Testis (tissue), 2 donors: ENCODE measurements at regions not wholly inside any gene's neighbourhood (a gene's known extent, or its start where the extent isn't known, plus 50 kb on each side); places are given as distances from the start of the nearest gene placed in this dataset.
"Not testable (repeated sequence)": the region's sequence is repeated elsewhere in the genome, so short reads cannot be mapped to it uniquely, and the experiment has no call there.

Experiments used
- DNase-seq: peaks from one replicate; pipeline ENCODE4 v3.0.0-alpha.2; 2019
- H3K27ac ChIP-seq, 2 donors: fragments of 200-600 bp; sonication (generic); one replicate each; pipeline ENCODE4 v1.5.1; 2019
- H3K27me3 ChIP-seq: fragments of 200-600 bp; sonication (generic); one replicate; pipeline ENCODE4 v1.5.1; 2019
- H3K36me3 ChIP-seq: fragments of 200-600 bp; sonication (generic); one replicate; pipeline ENCODE4 v1.5.1; 2017; ENCODE audit warnings: low read depth; ENCODE audit errors: missing control alignments
- H3K4me1 ChIP-seq: fragments of 200-600 bp; sonication (generic); one replicate; pipeline ENCODE4 v1.5.1; 2019
- H3K4me3 ChIP-seq, 2 donors: fragments of 200-600 bp; sonication (generic); one replicate each; pipeline ENCODE4 v1.5.1; 2017 to 2019
- H3K9me3 ChIP-seq: fragments of 200-600 bp; sonication (generic); one replicate; pipeline ENCODE4 v1.5.1; 2017
- POLR2A ChIP-seq: fragments of 450-650 bp; IDR thresholded peaks from one replicate; pipeline ENCODE4 v1.6.1; 2017; ENCODE audit warnings: antibody characterized with exemption, mild to moderate bottlenecking, moderate library complexity
- WGBS, 2 donors: methylation state at CpG; one replicate each; pipeline ENCODE4 v1.1.5; 2018; 5-methylcytosine and 5-hydroxymethylcytosine counted together
- intact Hi-C: fragments of 100-400 bp; cut with DNase I; formaldehyde crosslinking; loops from one replicate; pipeline ENCODE4 v1.15.1; 2023; ENCODE audit warnings: low total_unique reads
- TF ChIP-seq, protein P1 (sequence below), 3 experiments: fragments of 450-650 bp in 2 of 3; fragments of 200-600 bp in 1 of 3; sonication (generic) in 1 of 3; IDR thresholded peaks; one replicate each; pipeline ENCODE4 v1.5.1; 2016 to 2019; ENCODE audit warnings: antibody characterized with exemption in 3 of 3, mild to moderate bottlenecking in 2 of 3, moderate library complexity in 1 of 3

DNA sequence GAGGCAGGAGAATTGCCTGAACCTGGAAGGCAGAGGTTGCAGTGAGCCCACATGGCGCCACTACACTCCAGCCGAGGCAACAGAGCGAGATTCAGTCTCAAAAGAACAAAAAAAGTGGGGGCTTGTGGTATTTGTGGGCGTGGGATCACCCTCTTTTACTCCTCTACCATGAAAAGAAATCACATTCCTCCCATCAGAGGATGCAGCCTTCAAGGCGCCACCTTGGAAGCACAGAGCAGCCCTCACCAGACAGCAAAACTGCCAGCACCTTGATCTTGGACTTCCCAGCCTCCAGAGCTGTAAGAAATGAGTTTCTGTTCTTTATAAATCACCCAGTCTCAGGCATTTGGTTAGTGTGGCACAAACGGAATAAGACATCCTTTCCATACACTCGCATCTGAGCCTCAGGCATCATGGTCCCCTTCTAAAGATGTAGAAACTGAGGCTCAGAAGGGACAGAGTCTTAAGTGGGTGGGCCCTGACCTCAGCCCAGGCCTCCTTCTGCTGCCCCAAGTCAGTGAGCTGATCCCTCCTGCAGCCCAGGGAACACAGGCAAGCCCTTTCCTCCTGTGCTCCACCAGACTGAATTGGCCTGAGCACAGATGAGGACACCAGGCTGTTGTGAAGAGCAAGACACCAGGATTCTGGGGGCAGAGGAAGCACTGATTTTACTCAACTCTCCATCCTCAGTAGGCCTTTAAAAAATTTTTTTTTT is 201.7 kb upstream of the LINGO1 start:
- intact Hi-C loops = no loop called here
- no peak overlapping the region for H3K4me3 ChIP-seq
- 97 to 98% methylated on average over 7 of the region's 7 CpGs for WGBS, 2 donors
- H3K4me1 ChIP-seq = no peaks in the 10 kb centered on the region
- H3K36me3 ChIP-seq = no peaks in the 10 kb centered on the region
- H3K9me3 ChIP-seq = no peaks in the 10 kb centered on the region
- no peak for DNase-seq
- H3K27ac ChIP-seq = no peak overlapping the region
- no peaks in the 10 kb centered on the region for H3K27me3 ChIP-seq
- TF ChIP-seq, protein P1, sequence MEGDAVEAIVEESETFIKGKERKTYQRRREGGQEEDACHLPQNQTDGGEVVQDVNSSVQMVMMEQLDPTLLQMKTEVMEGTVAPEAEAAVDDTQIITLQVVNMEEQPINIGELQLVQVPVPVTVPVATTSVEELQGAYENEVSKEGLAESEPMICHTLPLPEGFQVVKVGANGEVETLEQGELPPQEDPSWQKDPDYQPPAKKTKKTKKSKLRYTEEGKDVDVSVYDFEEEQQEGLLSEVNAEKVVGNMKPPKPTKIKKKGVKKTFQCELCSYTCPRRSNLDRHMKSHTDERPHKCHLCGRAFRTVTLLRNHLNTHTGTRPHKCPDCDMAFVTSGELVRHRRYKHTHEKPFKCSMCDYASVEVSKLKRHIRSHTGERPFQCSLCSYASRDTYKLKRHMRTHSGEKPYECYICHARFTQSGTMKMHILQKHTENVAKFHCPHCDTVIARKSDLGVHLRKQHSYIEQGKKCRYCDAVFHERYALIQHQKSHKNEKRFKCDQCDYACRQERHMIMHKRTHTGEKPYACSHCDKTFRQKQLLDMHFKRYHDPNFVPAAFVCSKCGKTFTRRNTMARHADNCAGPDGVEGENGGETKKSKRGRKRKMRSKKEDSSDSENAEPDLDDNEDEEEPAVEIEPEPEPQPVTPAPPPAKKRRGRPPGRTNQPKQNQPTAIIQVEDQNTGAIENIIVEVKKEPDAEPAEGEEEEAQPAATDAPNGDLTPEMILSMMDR (IDR thresholded peaks at IDR 0.05) = no peak
- no peak for TF ChIP-seq POLR2A

DNA sequence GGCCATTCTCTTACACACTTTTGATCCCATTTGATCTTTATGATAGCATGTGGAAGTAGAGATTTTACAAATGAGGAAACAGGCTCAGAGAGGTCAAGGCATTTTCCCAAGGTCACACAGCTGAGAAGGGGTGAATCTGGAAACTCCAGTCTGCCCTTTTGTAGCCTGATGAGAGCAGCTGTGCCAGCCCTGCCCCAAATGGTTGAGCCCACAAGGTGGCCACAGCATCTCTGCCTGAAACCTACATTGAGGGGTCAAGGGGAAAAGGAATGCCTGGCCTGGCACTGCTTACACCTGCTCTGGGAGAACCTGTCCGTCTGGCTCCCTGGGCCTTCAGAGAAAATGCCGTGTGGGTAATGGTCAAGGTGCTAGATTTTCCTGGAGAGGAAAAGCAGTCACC is 200.2 kb upstream of the LINGO1 start:
- WGBS, 2 donors = 88 to 90% methylated on average over 2 of the region's 2 CpGs
- Histone ChIP-seq H3K4me3 (no peak overlapping the region), H3K36me3 (no peaks in the 10 kb centered on the region), H3K27ac (no peak overlapping the region), H3K27me3 (no peaks in the 10 kb centered on the region), H3K4me1 (no peaks in the 10 kb centered on the region), H3K9me3 (no peaks in the 10 kb centered on the region)
- intact Hi-C loops = no loop called here
- TF ChIP-seq, protein P1 (IDR thresholded peaks at IDR 0.05) = no peak
- TF ChIP-seq POLR2A = no peak
- no peak for DNase-seq

DNA sequence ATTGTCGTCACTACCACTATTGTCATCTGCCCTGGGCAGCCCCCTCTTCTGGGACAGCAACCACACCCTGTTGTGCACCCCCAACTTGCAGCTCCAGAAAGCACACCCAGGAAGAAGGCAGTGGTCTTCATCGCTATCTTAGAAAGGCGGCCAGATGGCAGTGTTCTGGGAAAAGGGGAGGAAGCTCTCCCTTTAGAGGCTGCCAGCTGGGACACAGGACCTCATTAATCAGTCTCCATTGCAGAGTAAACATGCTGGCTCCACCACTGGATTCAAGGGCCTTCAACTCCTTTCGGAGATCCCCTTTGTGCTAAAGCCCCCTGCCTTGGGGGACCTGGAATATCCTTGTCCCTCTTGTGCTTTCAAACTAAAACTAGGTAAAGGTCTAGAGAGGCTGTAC is 199.3 kb upstream of the LINGO1 start:
- Histone ChIP-seq H3K27me3 (no peaks in the 10 kb centered on the region), H3K4me3 (no peak overlapping the region), H3K27ac (no peak overlapping the region), H3K36me3 (no peaks in the 10 kb centered on the region), H3K4me1 (no peaks in the 10 kb centered on the region), H3K9me3 (no peaks in the 10 kb centered on the region)
- intact Hi-C loops = no loop called here
- TF ChIP-seq, protein P1 (IDR thresholded peaks at IDR 0.05) = no peak
- no peak for TF ChIP-seq POLR2A
- 84 to 86% methylated on average over 4 of the region's 4 CpGs for WGBS, 2 donors
- DNase-seq = no peak

DNA sequence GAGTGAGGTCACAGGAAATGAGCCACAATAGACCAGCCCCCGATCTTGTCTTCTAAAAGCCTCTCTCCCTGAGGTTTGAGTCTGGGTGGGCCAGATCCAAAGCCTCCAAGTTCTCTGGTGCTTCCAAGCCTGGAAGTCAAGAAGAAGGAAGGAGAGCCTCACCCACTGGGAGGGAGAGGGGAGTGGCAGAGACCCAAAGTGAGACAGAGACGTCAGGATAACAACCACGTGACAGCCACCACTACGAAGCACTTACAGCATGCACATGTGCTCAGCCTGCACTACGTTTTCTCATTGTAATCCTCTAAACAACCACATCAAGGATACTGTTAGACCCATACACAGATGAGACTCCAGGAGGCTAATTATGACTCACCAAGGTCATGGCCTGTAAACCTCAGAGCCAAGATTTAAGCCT is 197.3 kb upstream of the LINGO1 start:
- no peaks in the 10 kb centered on the region for H3K27me3 ChIP-seq
- intact Hi-C loops = no loop called here
- no peak overlapping the region for H3K27ac ChIP-seq
- TF ChIP-seq, protein P1 (IDR thresholded peaks at IDR 0.05) = no peak
- no peak for TF ChIP-seq POLR2A
- WGBS, 2 donors = 54 to 58% methylated on average over 5 of the region's 5 CpGs
- no peak for DNase-seq
- no peaks in the 10 kb centered on the region for H3K4me1 ChIP-seq
- no peak overlapping the region for H3K4me3 ChIP-seq
- no peaks in the 10 kb centered on the region for H3K36me3 ChIP-seq
- no peaks in the 10 kb centered on the region for H3K9me3 ChIP-seq

DNA sequence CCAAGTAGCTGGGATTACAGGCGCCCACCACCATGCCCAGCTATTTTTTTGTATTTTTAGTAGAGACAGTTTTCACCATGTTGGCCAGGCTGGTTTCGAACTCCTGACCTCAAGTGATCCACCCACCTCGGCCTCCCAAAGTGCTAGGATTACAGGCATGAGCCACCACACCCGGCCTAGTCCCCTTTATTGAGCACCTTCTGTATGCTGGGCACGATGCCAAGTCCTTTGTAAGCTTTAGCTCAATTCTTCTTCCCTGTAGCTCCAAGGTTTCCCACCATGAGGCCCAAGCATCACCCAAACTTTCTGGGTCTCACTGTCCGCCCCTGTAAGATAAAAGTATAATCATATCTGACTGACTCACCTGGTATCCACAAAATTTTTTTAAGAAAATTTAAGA is 196.6 kb upstream of the LINGO1 start:
- intact Hi-C loops, DNase-seq, H3K27me3 ChIP-seq, H3K36me3 ChIP-seq, H3K4me3 ChIP-seq, H3K9me3 ChIP-seq, H3K27ac ChIP-seq, H3K4me1 ChIP-seq: not testable (repeated sequence)
- 89 to 96% methylated on average over 6 of the region's 6 CpGs for WGBS, 2 donors
